ENCODE measurements at regions not wholly inside any gene's neighbourhood (a gene's known extent, or its start where the extent isn't known, plus 50 kb on each side); places are given as distances from the start of the nearest gene placed in this dataset.

- TF ChIP-seq ZXDB (tag by site-specific recombination; IDR thresholded peaks at IDR 0.05) (no peak), ZNF350 (tag by site-specific recombination; IDR thresholded peaks at IDR 0.05) (no peak), YY1 (tag by site-specific recombination; IDR thresholded peaks at IDR 0.05) (no peak), ZNF639 (tag by site-specific recombination; IDR thresholded peaks at IDR 0.05) (no peak)
- TF ChIP-seq, protein P1, sequence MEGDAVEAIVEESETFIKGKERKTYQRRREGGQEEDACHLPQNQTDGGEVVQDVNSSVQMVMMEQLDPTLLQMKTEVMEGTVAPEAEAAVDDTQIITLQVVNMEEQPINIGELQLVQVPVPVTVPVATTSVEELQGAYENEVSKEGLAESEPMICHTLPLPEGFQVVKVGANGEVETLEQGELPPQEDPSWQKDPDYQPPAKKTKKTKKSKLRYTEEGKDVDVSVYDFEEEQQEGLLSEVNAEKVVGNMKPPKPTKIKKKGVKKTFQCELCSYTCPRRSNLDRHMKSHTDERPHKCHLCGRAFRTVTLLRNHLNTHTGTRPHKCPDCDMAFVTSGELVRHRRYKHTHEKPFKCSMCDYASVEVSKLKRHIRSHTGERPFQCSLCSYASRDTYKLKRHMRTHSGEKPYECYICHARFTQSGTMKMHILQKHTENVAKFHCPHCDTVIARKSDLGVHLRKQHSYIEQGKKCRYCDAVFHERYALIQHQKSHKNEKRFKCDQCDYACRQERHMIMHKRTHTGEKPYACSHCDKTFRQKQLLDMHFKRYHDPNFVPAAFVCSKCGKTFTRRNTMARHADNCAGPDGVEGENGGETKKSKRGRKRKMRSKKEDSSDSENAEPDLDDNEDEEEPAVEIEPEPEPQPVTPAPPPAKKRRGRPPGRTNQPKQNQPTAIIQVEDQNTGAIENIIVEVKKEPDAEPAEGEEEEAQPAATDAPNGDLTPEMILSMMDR (tag by site-specific recombination; IDR thresholded peaks at IDR 0.05), result no peak
- TF ChIP-seq, protein P2, sequence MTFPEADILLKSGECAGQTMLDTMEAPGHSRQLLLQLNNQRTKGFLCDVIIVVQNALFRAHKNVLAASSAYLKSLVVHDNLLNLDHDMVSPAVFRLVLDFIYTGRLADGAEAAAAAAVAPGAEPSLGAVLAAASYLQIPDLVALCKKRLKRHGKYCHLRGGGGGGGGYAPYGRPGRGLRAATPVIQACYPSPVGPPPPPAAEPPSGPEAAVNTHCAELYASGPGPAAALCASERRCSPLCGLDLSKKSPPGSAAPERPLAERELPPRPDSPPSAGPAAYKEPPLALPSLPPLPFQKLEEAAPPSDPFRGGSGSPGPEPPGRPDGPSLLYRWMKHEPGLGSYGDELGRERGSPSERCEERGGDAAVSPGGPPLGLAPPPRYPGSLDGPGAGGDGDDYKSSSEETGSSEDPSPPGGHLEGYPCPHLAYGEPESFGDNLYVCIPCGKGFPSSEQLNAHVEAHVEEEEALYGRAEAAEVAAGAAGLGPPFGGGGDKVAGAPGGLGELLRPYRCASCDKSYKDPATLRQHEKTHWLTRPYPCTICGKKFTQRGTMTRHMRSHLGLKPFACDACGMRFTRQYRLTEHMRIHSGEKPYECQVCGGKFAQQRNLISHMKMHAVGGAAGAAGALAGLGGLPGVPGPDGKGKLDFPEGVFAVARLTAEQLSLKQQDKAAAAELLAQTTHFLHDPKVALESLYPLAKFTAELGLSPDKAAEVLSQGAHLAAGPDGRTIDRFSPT (tag by site-specific recombination; IDR thresholded peaks at IDR 0.05), result no peak
Measured at GRCh38 chr6:14266266-14266665, 148.7 kb downstream of the CD83 start.
